Astrocyte (in vitro differentiated cells and primary cell): ENCODE measurements at regions not wholly inside any gene's neighbourhood (a gene's known extent, or its start where the extent isn't known, plus 50 kb on each side); places are given as distances from the start of the nearest gene placed in this dataset.

Experiments
- DNase-seq: peaks from one replicate; pipeline ENCODE4 v3.0.0-alpha.2; 2010; ENCODE audit warnings: low read depth
- FAIRE-seq: peaks from 2 replicates; lab custom pipeline; 2011; peaks lifted over from hg19 to GRCh38; lab: Jason Lieb, UNC
- H2AFZ ChIP-seq: 2 replicates; pipeline ENCODE4 v1.6.0; 2012; ENCODE audit warnings: low read depth, low read length, inconsistent platforms
- H3K27ac ChIP-seq: 2 replicates; pipeline ENCODE4 v1.5.1; 2011; ENCODE audit warnings: low read depth, low read length, inconsistent platforms
- H3K27me3 ChIP-seq: 2 replicates; pipeline ENCODE4 v1.6.0; 2011; ENCODE audit warnings: low read length, inconsistent platforms; ENCODE audit not compliant: insufficient read depth
- H3K36me3 ChIP-seq: 2 replicates; pipeline ENCODE4 v1.5.1; 2011; ENCODE audit warnings: low read length, inconsistent platforms; ENCODE audit not compliant: insufficient read depth
- H3K4me1 ChIP-seq: 2 replicates; pipeline ENCODE4 v1.5.1; 2011; ENCODE audit warnings: low read length, inconsistent platforms; ENCODE audit not compliant: insufficient read depth
- H3K4me2 ChIP-seq: 2 replicates; pipeline ENCODE4 v1.6.0; 2012; ENCODE audit warnings: low read length, inconsistent platforms
- H3K4me3 ChIP-seq: 2 replicates; pipeline ENCODE4 v1.5.1; 2011; ENCODE audit warnings: low read depth, mild to moderate bottlenecking, low read length, inconsistent platforms; ENCODE audit not compliant: insufficient read depth
- H3K79me2 ChIP-seq: 2 replicates; pipeline ENCODE4 v1.6.0; 2012; ENCODE audit warnings: mild to moderate bottlenecking, low read length, inconsistent platforms; ENCODE audit not compliant: insufficient read depth
- H3K9ac ChIP-seq: 2 replicates; pipeline ENCODE4 v1.6.0; 2012; ENCODE audit warnings: mild to moderate bottlenecking, low read length, inconsistent platforms
- H3K9me3 ChIP-seq: 2 replicates; pipeline ENCODE4 v1.5.1; 2012; ENCODE audit warnings: low read depth, mild to moderate bottlenecking, low read length, inconsistent platforms; ENCODE audit not compliant: insufficient read depth
- H4K20me1 ChIP-seq: 2 replicates; pipeline ENCODE4 v1.6.0; 2012; ENCODE audit warnings: low read length, inconsistent platforms; ENCODE audit not compliant: insufficient read depth
- H3K27ac Mint-ChIP-seq: one replicate; pipeline ENCODE4 v1.8.0; 2021; ENCODE audit warnings: mild to moderate bottlenecking, mixed read lengths; ENCODE audit not compliant: unreplicated experiment
- H3K27me3 Mint-ChIP-seq: one replicate; pipeline ENCODE4 v1.8.0; 2021; ENCODE audit warnings: low read depth, mixed read lengths; ENCODE audit not compliant: unreplicated experiment
- H3K36me3 Mint-ChIP-seq: one replicate; pipeline ENCODE4 v1.8.0; 2021; ENCODE audit warnings: low read depth, mixed read lengths; ENCODE audit not compliant: unreplicated experiment
- H3K4me1 Mint-ChIP-seq: one replicate; pipeline ENCODE4 v1.8.0; 2021; ENCODE audit warnings: low read depth, mixed read lengths; ENCODE audit not compliant: unreplicated experiment
- H3K4me3 Mint-ChIP-seq: one replicate; pipeline ENCODE4 v1.8.0; 2021; ENCODE audit warnings: mild to moderate bottlenecking, moderate library complexity, mixed read lengths; ENCODE audit not compliant: unreplicated experiment
- H3K9me3 Mint-ChIP-seq: one replicate; pipeline ENCODE4 v1.8.0; 2021; ENCODE audit warnings: mild to moderate bottlenecking, mixed read lengths; ENCODE audit not compliant: unreplicated experiment
- EZH2 ChIP-seq: IDR thresholded peaks from 2 replicates; pipeline ENCODE4 v1.6.1; 2012; ENCODE audit warnings: mild to moderate bottlenecking, low read length, inconsistent platforms; ENCODE audit not compliant: insufficient read depth
- TF ChIP-seq, protein P1 (sequence below): IDR thresholded peaks from 2 replicates; pipeline ENCODE4 v1.5.1; 2011; ENCODE audit warnings: low read depth, mild to moderate bottlenecking, inconsistent platforms, low read length, moderate library complexity; ENCODE audit not compliant: insufficient read depth

DNA sequence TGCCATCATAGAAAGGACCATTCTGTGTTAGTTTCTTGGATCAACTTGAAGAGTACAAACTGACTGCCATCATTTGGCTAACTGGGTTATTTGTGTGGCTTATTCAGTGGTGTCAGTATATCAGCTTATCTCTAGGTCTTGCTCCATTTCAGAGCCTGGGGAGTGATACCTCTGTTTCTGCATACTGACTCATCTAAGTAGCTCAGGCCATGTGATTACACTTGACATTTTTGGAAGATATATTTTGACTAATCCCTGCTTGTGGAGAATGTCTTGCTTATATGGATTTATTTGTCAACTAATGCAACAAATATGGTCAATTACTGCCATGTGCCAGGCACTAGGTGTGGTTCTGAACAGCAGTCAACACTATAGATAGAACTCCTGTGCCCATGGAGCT, 311.7 kb downstream of the YTHDC2 start:
- no peaks in the 10 kb centered on the region for H3K36me3 Mint-ChIP-seq
- H3K4me1 Mint-ChIP-seq: no peaks in the 10 kb centered on the region
- no peak for FAIRE-seq
- peaks cover 3% of the 10 kb centered on the region for H3K27me3 Mint-ChIP-seq
- Histone ChIP-seq H4K20me1 (no peaks in the 10 kb centered on the region), H3K9me3 (no peaks in the 10 kb centered on the region), H3K9ac (no peak overlapping the region), H3K79me2 (no peaks in the 10 kb centered on the region), H2AFZ (no peak overlapping the region), H3K36me3 (no peaks in the 10 kb centered on the region), H3K27me3 (no peaks in the 10 kb centered on the region), H3K4me1 (no peaks in the 10 kb centered on the region), H3K4me3 (no peak overlapping the region), H3K4me2 (no peak overlapping the region), H3K27ac (no peak overlapping the region)
- no peak overlapping the region for H3K27ac Mint-ChIP-seq
- H3K4me3 Mint-ChIP-seq: no peak overlapping the region
- DNase-seq: no peak
- TF ChIP-seq, protein P1, sequence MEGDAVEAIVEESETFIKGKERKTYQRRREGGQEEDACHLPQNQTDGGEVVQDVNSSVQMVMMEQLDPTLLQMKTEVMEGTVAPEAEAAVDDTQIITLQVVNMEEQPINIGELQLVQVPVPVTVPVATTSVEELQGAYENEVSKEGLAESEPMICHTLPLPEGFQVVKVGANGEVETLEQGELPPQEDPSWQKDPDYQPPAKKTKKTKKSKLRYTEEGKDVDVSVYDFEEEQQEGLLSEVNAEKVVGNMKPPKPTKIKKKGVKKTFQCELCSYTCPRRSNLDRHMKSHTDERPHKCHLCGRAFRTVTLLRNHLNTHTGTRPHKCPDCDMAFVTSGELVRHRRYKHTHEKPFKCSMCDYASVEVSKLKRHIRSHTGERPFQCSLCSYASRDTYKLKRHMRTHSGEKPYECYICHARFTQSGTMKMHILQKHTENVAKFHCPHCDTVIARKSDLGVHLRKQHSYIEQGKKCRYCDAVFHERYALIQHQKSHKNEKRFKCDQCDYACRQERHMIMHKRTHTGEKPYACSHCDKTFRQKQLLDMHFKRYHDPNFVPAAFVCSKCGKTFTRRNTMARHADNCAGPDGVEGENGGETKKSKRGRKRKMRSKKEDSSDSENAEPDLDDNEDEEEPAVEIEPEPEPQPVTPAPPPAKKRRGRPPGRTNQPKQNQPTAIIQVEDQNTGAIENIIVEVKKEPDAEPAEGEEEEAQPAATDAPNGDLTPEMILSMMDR: no peak
- no peak for TF ChIP-seq EZH2
- no peaks in the 10 kb centered on the region for H3K9me3 Mint-ChIP-seq

DNA sequence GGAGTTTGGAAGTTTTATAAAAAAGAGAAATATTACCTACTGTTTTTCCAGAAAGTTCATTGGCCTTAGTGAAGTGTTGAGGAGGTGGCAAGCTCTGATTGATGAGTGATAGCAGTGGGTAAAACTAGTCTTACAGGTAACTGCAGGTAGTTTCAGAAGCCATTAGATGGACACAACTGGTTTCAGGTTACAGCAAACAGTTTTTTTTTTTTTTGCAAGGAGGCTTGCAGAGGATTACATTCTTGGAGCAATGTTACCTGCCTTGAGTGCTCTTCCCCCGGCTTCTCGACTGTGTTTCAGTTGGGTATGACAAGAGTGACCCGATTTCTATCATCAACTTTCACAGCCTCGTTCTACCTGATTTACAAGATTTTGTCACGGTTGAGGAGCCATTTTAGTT, 333.4 kb downstream of the YTHDC2 start:
- no peaks in the 10 kb centered on the region for H3K9me3 ChIP-seq
- no peak for FAIRE-seq

DNA sequence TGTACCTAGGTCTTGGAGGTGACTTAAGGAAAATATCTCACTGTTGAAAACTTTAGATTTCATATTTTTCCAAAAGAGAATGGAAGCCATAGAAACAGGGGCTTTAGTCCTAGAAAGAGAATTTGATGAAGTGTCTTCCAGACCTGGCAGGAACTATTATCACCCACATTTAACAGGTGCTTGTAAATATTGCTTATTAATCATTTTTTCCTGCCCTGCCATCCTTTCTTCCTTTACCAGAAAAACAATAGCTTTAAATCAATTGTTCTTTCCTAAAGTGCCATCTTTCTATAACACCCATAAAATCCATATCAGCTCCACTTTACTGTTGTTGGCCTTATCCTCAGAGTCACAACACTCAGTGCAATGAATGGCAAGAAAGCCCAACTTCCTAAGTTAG, 350.9 kb downstream of the YTHDC2 start:
- Mint-ChIP-seq H3K27ac (no peak overlapping the region), H3K4me3 (no peak overlapping the region), H3K4me1 (no peaks in the 10 kb centered on the region), H3K27me3 (peaks cover 4% of the 10 kb centered on the region), H3K9me3 (peaks cover 2% of the 10 kb centered on the region), H3K36me3 (no peaks in the 10 kb centered on the region)
- H3K9me3 ChIP-seq: peaks cover 2% of the 10 kb centered on the region
- H3K4me3 ChIP-seq: no peak overlapping the region
- H3K36me3 ChIP-seq: no peaks in the 10 kb centered on the region
- FAIRE-seq (no peak), DNase-seq (no peak)
- no peak overlapping the region for H3K27ac ChIP-seq
- no peaks in the 10 kb centered on the region for H3K79me2 ChIP-seq
- no peaks in the 10 kb centered on the region for H4K20me1 ChIP-seq
- H3K27me3 ChIP-seq: no peaks in the 10 kb centered on the region
- no peak overlapping the region for H3K4me2 ChIP-seq
- no peak overlapping the region for H2AFZ ChIP-seq
- TF ChIP-seq EZH2: no peak
- TF ChIP-seq, protein P1: no peak
- H3K9ac ChIP-seq: no peak overlapping the region
- H3K4me1 ChIP-seq: no peaks in the 10 kb centered on the region

More for the DNA sequence above, 333.4 kb downstream of the YTHDC2 start:
- Mint-ChIP-seq H3K9me3 (peaks cover 4% of the 10 kb centered on the region), H3K27me3 (no peaks in the 10 kb centered on the region), H3K4me1 (no peaks in the 10 kb centered on the region), H3K36me3 (no peaks in the 10 kb centered on the region), H3K4me3 (no peak overlapping the region), H3K27ac (no peak overlapping the region)
- H3K27me3 ChIP-seq: no peaks in the 10 kb centered on the region
- DNase-seq: no peak
- H2AFZ ChIP-seq: no peak overlapping the region
- no peak overlapping the region for H3K4me2 ChIP-seq
- H3K79me2 ChIP-seq: no peaks in the 10 kb centered on the region
- H3K4me3 ChIP-seq: no peak overlapping the region
- no peak overlapping the region for H3K27ac ChIP-seq
- no peaks in the 10 kb centered on the region for H4K20me1 ChIP-seq
- TF ChIP-seq, protein P1: no peak
- TF ChIP-seq EZH2: no peak
- no peaks in the 10 kb centered on the region for H3K36me3 ChIP-seq
- H3K4me1 ChIP-seq: no peaks in the 10 kb centered on the region
- H3K9ac ChIP-seq: no peak overlapping the region
